Neural progenitor cell (in vitro differentiated cells): ENCODE measurements at regions not wholly inside any gene's neighbourhood (a gene's known extent, or its start where the extent isn't known, plus 50 kb on each side); places are given as distances from the start of the nearest gene placed in this dataset.

Source experiments
- CTCF ChIP-seq: fragments of 200-600 bp; sonication (generic); IDR thresholded peaks from 2 replicates; pipeline ENCODE4 v1.5.1; 2017; ENCODE audit warnings: antibody characterized with exemption, mild to moderate bottlenecking
- EZH2 ChIP-seq: fragments of 200-600 bp; sonication (generic); IDR thresholded peaks from 2 replicates; pipeline ENCODE4 v1.6.1; 2017; ENCODE audit warnings: antibody characterized with exemption, mild to moderate bottlenecking, moderate library complexity
- EZH2phosphoT487 ChIP-seq: fragments of 200-600 bp; sonication (generic); IDR thresholded peaks from 2 replicates; pipeline ENCODE4 v1.6.1; 2017; ENCODE audit warnings: antibody characterized with exemption

- TF ChIP-seq CTCF (no peak), EZH2 (no peak), EZH2phosphoT487 (no peak)
Measured at GRCh38 chr1:95951371-95952102, 717.5 kb downstream of the RWDD3 start.
